Endothelial cell of umbilical vein (primary cell): ENCODE measurements at regions not wholly inside any gene's neighbourhood (a gene's known extent, or its start where the extent isn't known, plus 50 kb on each side); places are given as distances from the start of the nearest gene placed in this dataset.

Experiments used
- BruUV-seq: library from RNA; stranded (reverse); fragments of 400-500 nt; replicated peaks from 2 replicates; lab custom pipeline; 2021; lab: Mats Ljungman, UMichigan
- CTCF ChIA-PET: fragments of 300-600, 350-600 bp; sonication (Branson Sonifier 250); formaldehyde crosslinking; loops from one replicate; lab custom pipeline; 2021; ENCODE audit warnings: antibody characterized with exemption, inconsistent platforms; lab: Charles Lee
- POLR2A ChIA-PET: fragments of 300-600, 350-600 bp; sonication (Branson Sonifier 250); formaldehyde crosslinking; loops from one replicate; lab custom pipeline; 2021; ENCODE audit warnings: antibody characterized with exemption, inconsistent platforms; lab: Charles Lee
- DNase-seq: peaks from one replicate; pipeline ENCODE4 v3.0.0-alpha.2; 2011; ENCODE audit warnings: low read depth, low spot score
- FAIRE-seq: peaks from 2 replicates; lab custom pipeline; 2011; peaks lifted over from hg19 to GRCh38; lab: Jason Lieb, UNC
- H2AFZ ChIP-seq: 2 replicates; pipeline ENCODE4 v1.6.0; 2012; ENCODE audit warnings: low read depth, low read length, control low read depth, inconsistent platforms
- H3K27ac ChIP-seq: 2 replicates; pipeline ENCODE4 v1.5.1; 2011; ENCODE audit warnings: low read depth, mild to moderate bottlenecking, control low read depth, low read length, moderate library complexity; ENCODE audit not compliant: insufficient read depth
- H3K27me3 ChIP-seq, 2 experiments: 2 replicates each; pipeline versions ENCODE4 v1.6.0 to v1.6.1; 2011; ENCODE audit warnings: low read length in 2 of 2, mixed read lengths in 1 of 2; ENCODE audit not compliant: control insufficient read depth in 2 of 2, insufficient read depth in 2 of 2
- H3K36me3 ChIP-seq, 2 experiments: 2 replicates in 1 of 2; 3 replicates in 1 of 2; pipeline ENCODE4 v1.5.1; 2011; ENCODE audit warnings: low read length in 2 of 2, mild to moderate bottlenecking in 1 of 2, moderate library complexity in 1 of 2; ENCODE audit not compliant: control insufficient read depth in 2 of 2, insufficient read depth in 2 of 2; ENCODE audit errors: extremely low read depth in 1 of 2
- H3K4me1 ChIP-seq: 3 replicates; pipeline ENCODE4 v1.5.1; 2011; ENCODE audit warnings: mild to moderate bottlenecking, low read length; ENCODE audit not compliant: control insufficient read depth, insufficient read depth; ENCODE audit errors: extremely low read depth
- H3K4me2 ChIP-seq: 2 replicates; pipeline ENCODE4 v1.6.1; 2011; ENCODE audit warnings: low read length, control low read depth, mixed read lengths; ENCODE audit not compliant: insufficient read depth
- H3K4me3 ChIP-seq, 3 experiments: fragments of 200-600 bp in 1 of 3; sonication (generic), shearing (Covaris generic) in 1 of 3; replicated peaks in 1 of 3; 2 replicates each; pipeline ENCODE4 v1.5.1; 2011 to 2016; ENCODE audit warnings: control low read depth in 3 of 3, low read length in 3 of 3, mild to moderate bottlenecking in 2 of 3, inconsistent platforms in 1 of 3, low read depth in 1 of 3, moderate library complexity in 1 of 3; ENCODE audit not compliant: insufficient read depth in 1 of 3
- H3K79me2 ChIP-seq: 2 replicates; pipeline ENCODE4 v1.6.0; 2012; ENCODE audit warnings: low read length, inconsistent platforms; ENCODE audit not compliant: control insufficient read depth, insufficient read depth
- H3K9ac ChIP-seq: replicated peaks from 2 replicates; pipeline ENCODE3; 2011; ENCODE audit warnings: low read length, control low read depth; ENCODE audit not compliant: insufficient read depth; ENCODE audit errors: extremely low read depth
- H3K9me1 ChIP-seq: replicated peaks from 3 replicates; pipeline ENCODE4 v1.6.0; 2011; ENCODE audit warnings: mild to moderate bottlenecking, low read length; ENCODE audit not compliant: control insufficient read depth, insufficient read depth; ENCODE audit errors: extremely low read depth
- H3K9me3 ChIP-seq: replicated peaks from 2 replicates; pipeline ENCODE4 v1.5.1; 2012; ENCODE audit warnings: low read length, inconsistent platforms; ENCODE audit not compliant: control insufficient read depth, insufficient read depth
- H4K20me1 ChIP-seq: replicated peaks from 2 replicates; pipeline ENCODE3; 2011; ENCODE audit warnings: mild to moderate bottlenecking, low read length; ENCODE audit not compliant: control insufficient read depth, insufficient read depth; ENCODE audit errors: extremely low read depth
- CTCF ChIP-seq, 2 donors: IDR thresholded peaks; 1 replicate in 1 of 2; 2 replicates in 1 of 2; pipeline ENCODE4 v1.5.1; 2011; ENCODE audit warnings: low read length in 2 of 2, mild to moderate bottlenecking in 2 of 2, moderate library complexity in 2 of 2, control low read depth in 1 of 2, inconsistent platforms in 1 of 2, low read depth in 1 of 2; ENCODE audit not compliant: insufficient read depth in 1 of 2; ENCODE audit errors: extremely low read depth in 1 of 2
- EZH2 ChIP-seq: IDR thresholded peaks from 2 replicates; pipeline ENCODE4 v1.6.1; 2012; ENCODE audit warnings: borderline replicate concordance, low read depth, mild to moderate bottlenecking, moderate library complexity, low read length, inconsistent platforms; ENCODE audit not compliant: severe bottlenecking
- FOS ChIP-seq: IDR thresholded peaks from 2 replicates; pipeline ENCODE4 v1.6.1; 2011; ENCODE audit warnings: mild to moderate bottlenecking, low read length, moderate library complexity, borderline replicate concordance; ENCODE audit not compliant: insufficient read depth
- GATA2 ChIP-seq: IDR thresholded peaks from 2 replicates; pipeline ENCODE4 v1.7.0; 2011; ENCODE audit warnings: low read depth, mild to moderate bottlenecking, moderate library complexity, mixed read lengths, low read length; ENCODE audit not compliant: insufficient read length, insufficient read depth
- JUN ChIP-seq: IDR thresholded peaks from 2 replicates; pipeline ENCODE4 v1.6.1; 2011; ENCODE audit warnings: borderline replicate concordance, low read depth; ENCODE audit not compliant: insufficient read length, insufficient read depth
- MAX ChIP-seq: IDR thresholded peaks from 2 replicates; pipeline ENCODE4 v1.6.1; 2011; ENCODE audit not compliant: insufficient read depth, insufficient read length
- MYC ChIP-seq: IDR thresholded peaks from one replicate; pipeline ENCODE4 v1.6.1; 2011; ENCODE audit warnings: mild to moderate bottlenecking, low read depth, low read length
- POLR2A ChIP-seq: IDR thresholded peaks from 2 replicates; pipeline ENCODE4 v1.6.1; 2012; ENCODE audit warnings: low read depth, mild to moderate bottlenecking, control low read depth, low read length
- POLR2AphosphoS5 ChIP-seq: IDR thresholded peaks from 2 replicates; pipeline ENCODE4 v1.6.1; 2012; ENCODE audit warnings: low read depth, mild to moderate bottlenecking, control low read depth, low read length, moderate library complexity; ENCODE audit not compliant: insufficient read depth
- dilution Hi-C: fragments of 300-500 bp; cut with MboI; formaldehyde crosslinking; loops from one replicate; pipeline ENCODE4 v1.15.0; 2019; ENCODE audit warnings: low sequenced_read_pairs; ENCODE audit not compliant: extremely low pct_ligation_motif_present
- intact Hi-C: fragments of 100-400 bp; cut with micrococcal nuclease; formaldehyde crosslinking; loops from one replicate; pipeline ENCODE4 v1.10.0; 2022

- Histone ChIP-seq H3K79me2 (no peaks in the 10 kb centered on the region), H3K27me3 (no peaks in the 10 kb centered on the region), H3K4me3 (no peak overlapping the region), H4K20me1 (no peaks in the 10 kb centered on the region), H3K9ac (no peak overlapping the region), H3K4me1 (no peaks in the 10 kb centered on the region), H3K9me1 (no peaks in the 10 kb centered on the region), H3K36me3 (no peaks in the 10 kb centered on the region), H2AFZ (no peak overlapping the region), H3K9me3 (peaks cover 11% of the 10 kb centered on the region), H3K27ac (no peak overlapping the region), H3K4me2 (no peak overlapping the region)
- ChIA-PET POLR2A (no interaction called here), CTCF (no interaction called here)
- intact Hi-C loops (no loop called here), dilution Hi-C loops (no loop called here)
- BruUV-seq: no TSS peak
- FAIRE-seq: no peak
- no peak for TF ChIP-seq FOS
- no peak for TF ChIP-seq JUN
- TF ChIP-seq GATA2: no peak
- TF ChIP-seq CTCF (IDR thresholded peaks at IDR 0.05; ENCODE audit: extremely low read depth in 1 of 2, insufficient read depth in 1 of 2, low read depth in 1 of 2, low read length in 2 of 2): no peak
- no peak for TF ChIP-seq MYC
- no peak for TF ChIP-seq POLR2A
- TF ChIP-seq EZH2: no peak
- no peak for TF ChIP-seq POLR2AphosphoS5
- TF ChIP-seq MAX: no peak
- no peak for DNase-seq
Observed at GRCh38 chr22:48104766-48105165, 1342.3 kb downstream of the TBC1D22A start.
